ENCODE measurements at regions not wholly inside any gene's neighbourhood (a gene's known extent, or its start where the extent isn't known, plus 50 kb on each side); places are given as distances from the start of the nearest gene placed in this dataset.

DNA sequence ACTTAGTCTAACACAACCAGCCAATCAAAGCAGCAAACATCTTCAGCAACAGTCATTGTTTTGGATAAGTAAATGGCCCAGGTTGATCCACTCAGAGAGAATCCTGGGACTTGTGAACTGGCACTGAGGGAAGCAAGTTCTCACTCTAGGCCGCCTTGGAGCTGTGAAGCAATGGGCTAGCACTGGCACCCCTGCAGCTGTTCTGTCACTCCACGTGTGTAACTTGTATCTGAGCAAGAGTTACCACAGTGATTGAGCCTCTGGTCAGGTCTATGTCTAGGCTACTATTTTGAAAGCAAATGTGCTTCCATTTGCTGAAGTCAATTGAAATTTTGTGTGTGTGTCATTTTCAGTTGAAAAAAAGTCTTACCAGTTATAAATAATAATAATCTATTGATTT lies 57.2 kb upstream of the HS3ST1 start:
- H3K27me3 ChIP-seq (ENCODE audit: low read depth, low read length), result no peaks in the 10 kb centered on the region
- H3K4me2 ChIP-seq (ENCODE audit: low read length), result no peak overlapping the region
- no peaks in the 10 kb centered on the region for H3K9me3 ChIP-seq (ENCODE audit: insufficient read depth, low read length)
- no peaks in the 10 kb centered on the region for H3K79me2 ChIP-seq (ENCODE audit: low read length)
- H3K27ac ChIP-seq (ENCODE audit: low read length), result no peak overlapping the region
- H4K20me1 ChIP-seq (ENCODE audit: insufficient read depth, low read length), result no peaks in the 10 kb centered on the region
- H2AFZ ChIP-seq (ENCODE audit: low read depth, low read length), result no peak overlapping the region
- no peak overlapping the region for H3K4me3 ChIP-seq (ENCODE audit: low read length)
- TF ChIP-seq CTCF (IDR thresholded peaks at IDR 0.05; ENCODE audit: low read depth, low read length), result no peak
- no peak for TF ChIP-seq EZH2phosphoT487 (IDR thresholded peaks at IDR 0.05; ENCODE audit: low read depth)
- H3K4me1 ChIP-seq (ENCODE audit: low read length), result peaks cover 28% of the 10 kb centered on the region
- H3K9ac ChIP-seq (ENCODE audit: low read length), result no peak overlapping the region
- no peaks in the 10 kb centered on the region for H3K36me3 ChIP-seq (replicated peaks; ENCODE audit: low read depth, low read length)

- H3K4me2 ChIP-seq (ENCODE audit: low read length), result no peak overlapping the region
- H3K27me3 ChIP-seq (ENCODE audit: low read depth, low read length), result no peaks in the 10 kb centered on the region
- no peak overlapping the region for H2AFZ ChIP-seq (ENCODE audit: low read depth, low read length)
- H4K20me1 ChIP-seq (ENCODE audit: insufficient read depth, low read length), result no peaks in the 10 kb centered on the region
- no peak overlapping the region for H3K9ac ChIP-seq (ENCODE audit: low read length)
- H3K36me3 ChIP-seq (replicated peaks; ENCODE audit: low read depth, low read length), result no peaks in the 10 kb centered on the region
- H3K27ac ChIP-seq (ENCODE audit: low read length), result no peak overlapping the region
- TF ChIP-seq CTCF (IDR thresholded peaks at IDR 0.05; ENCODE audit: low read depth, low read length), result no peak
- TF ChIP-seq EZH2phosphoT487 (IDR thresholded peaks at IDR 0.05; ENCODE audit: low read depth), result no peak
- no peak overlapping the region for H3K4me3 ChIP-seq (ENCODE audit: low read length)
- H3K4me1 ChIP-seq (ENCODE audit: low read length), result peaks cover 21% of the 10 kb centered on the region
- no peaks in the 10 kb centered on the region for H3K79me2 ChIP-seq (ENCODE audit: low read length)
- H3K9me3 ChIP-seq (ENCODE audit: insufficient read depth, low read length), result no peaks in the 10 kb centered on the region
Measured at GRCh38 chr4:11484531-11484930, 55.8 kb upstream of the HS3ST1 start.

DNA sequence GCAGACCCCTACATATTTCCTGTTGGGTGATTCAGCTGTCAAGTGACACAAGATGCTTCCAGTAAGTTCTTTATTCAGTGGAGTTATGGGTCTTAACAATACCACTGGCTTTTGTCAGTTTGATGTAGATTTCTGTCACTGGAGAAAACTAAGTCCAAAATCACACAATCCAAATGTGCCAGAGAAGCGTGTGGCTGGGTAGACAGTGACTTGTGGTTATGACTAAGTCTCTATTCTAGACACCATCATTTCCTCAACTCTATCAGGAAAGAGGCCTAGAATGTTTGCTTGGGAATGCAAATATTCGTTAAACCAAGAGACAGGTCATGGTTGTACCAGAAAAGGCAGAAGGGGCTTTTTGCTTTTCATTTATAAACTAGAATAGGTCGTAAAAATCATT lies 54.4 kb upstream of the HS3ST1 start:
- no peaks in the 10 kb centered on the region for H3K36me3 ChIP-seq (replicated peaks; ENCODE audit: low read depth, low read length)
- H3K9ac ChIP-seq (ENCODE audit: low read length), result no peak overlapping the region
- no peaks in the 10 kb centered on the region for H4K20me1 ChIP-seq (ENCODE audit: insufficient read depth, low read length)
- no peak overlapping the region for H3K27ac ChIP-seq (ENCODE audit: low read length)
- no peak overlapping the region for H3K4me2 ChIP-seq (ENCODE audit: low read length)
- no peaks in the 10 kb centered on the region for H3K27me3 ChIP-seq (ENCODE audit: low read depth, low read length)
- H3K79me2 ChIP-seq (ENCODE audit: low read length), result no peaks in the 10 kb centered on the region
- H3K4me3 ChIP-seq (ENCODE audit: low read length), result no peak overlapping the region
- no peak overlapping the region for H2AFZ ChIP-seq (ENCODE audit: low read depth, low read length)
- H3K4me1 ChIP-seq (ENCODE audit: low read length), result peaks cover 11% of the 10 kb centered on the region
- H3K9me3 ChIP-seq (ENCODE audit: insufficient read depth, low read length), result no peaks in the 10 kb centered on the region
- no peak for TF ChIP-seq CTCF (IDR thresholded peaks at IDR 0.05; ENCODE audit: low read depth, low read length)
- no peak for TF ChIP-seq EZH2phosphoT487 (IDR thresholded peaks at IDR 0.05; ENCODE audit: low read depth)

GRCh38 chr4:11480683-11481082 lies 52.0 kb upstream of the HS3ST1 start:
- Histone ChIP-seq H3K79me2 (ENCODE audit: low read length) (no peaks in the 10 kb centered on the region), H3K27ac (ENCODE audit: low read length) (no peak overlapping the region), H3K9me3 (ENCODE audit: insufficient read depth, low read length) (no peaks in the 10 kb centered on the region), H3K4me3 (ENCODE audit: low read length) (no peak overlapping the region), H3K4me2 (ENCODE audit: low read length) (no peak overlapping the region), H2AFZ (ENCODE audit: low read depth, low read length) (no peak overlapping the region), H3K27me3 (ENCODE audit: low read depth, low read length) (no peaks in the 10 kb centered on the region), H3K4me1 (ENCODE audit: low read length) (peaks cover 11% of the 10 kb centered on the region), H3K36me3 (replicated peaks; ENCODE audit: low read depth, low read length) (no peaks in the 10 kb centered on the region), H3K9ac (ENCODE audit: low read length) (no peak overlapping the region), H4K20me1 (ENCODE audit: insufficient read depth, low read length) (no peaks in the 10 kb centered on the region)
- TF ChIP-seq CTCF (IDR thresholded peaks at IDR 0.05; ENCODE audit: low read depth, low read length) (no peak), EZH2phosphoT487 (IDR thresholded peaks at IDR 0.05; ENCODE audit: low read depth) (no peak)
